Ascending aorta (tissue), 2 donors: ENCODE measurements at regions not wholly inside any gene's neighbourhood (a gene's known extent, or its start where the extent isn't known, plus 50 kb on each side); places are given as distances from the start of the nearest gene placed in this dataset.

Experiments
- DNase-seq, 2 donors: peaks; one replicate each; pipeline ENCODE4 v3.0.0-alpha.2; 2019; ENCODE audit warnings: low spot score in 2 of 2
- H3K27ac ChIP-seq, 2 donors: fragments of 200-600 bp; sonication (generic); one replicate each; pipeline ENCODE4 v1.5.1; 2016 to 2017; ENCODE audit warnings: mild to moderate bottlenecking in 1 of 2
- H3K27me3 ChIP-seq: fragments of 200-600 bp; sonication (generic); one replicate; pipeline ENCODE4 v1.5.1; 2017
- H3K36me3 ChIP-seq, 2 donors: fragments of 200-600 bp; sonication (generic); one replicate each; pipeline ENCODE4 v1.5.1; 2016
- H3K4me1 ChIP-seq, 2 donors: fragments of 200-600 bp; sonication (generic); one replicate each; pipeline ENCODE4 v1.5.1; 2016 to 2017; ENCODE audit warnings: mild to moderate bottlenecking in 1 of 2
- H3K4me3 ChIP-seq, 2 donors: fragments of 200-600 bp; sonication (generic); one replicate each; pipeline ENCODE4 v1.5.1; 2016 to 2017; ENCODE audit warnings: mild to moderate bottlenecking in 1 of 2
- H3K9me3 ChIP-seq, 2 donors: fragments of 200-600 bp; sonication (generic); one replicate each; pipeline ENCODE4 v1.5.1; 2016
- intact Hi-C: fragments of 100-400 bp; cut with DNase I; formaldehyde crosslinking; loops from one replicate; pipeline ENCODE4 v1.15.1; 2023
- TF ChIP-seq, protein P1 (sequence below), 3 experiments: fragments of 200-600 bp in 2 of 3; fragments of 450-650 bp in 1 of 3; sonication (generic) in 2 of 3; IDR thresholded peaks; one replicate each; pipeline ENCODE4 v1.5.1; 2016 to 2019; ENCODE audit warnings: antibody characterized with exemption in 3 of 3, mild to moderate bottlenecking in 1 of 3, moderate library complexity in 1 of 3

DNA sequence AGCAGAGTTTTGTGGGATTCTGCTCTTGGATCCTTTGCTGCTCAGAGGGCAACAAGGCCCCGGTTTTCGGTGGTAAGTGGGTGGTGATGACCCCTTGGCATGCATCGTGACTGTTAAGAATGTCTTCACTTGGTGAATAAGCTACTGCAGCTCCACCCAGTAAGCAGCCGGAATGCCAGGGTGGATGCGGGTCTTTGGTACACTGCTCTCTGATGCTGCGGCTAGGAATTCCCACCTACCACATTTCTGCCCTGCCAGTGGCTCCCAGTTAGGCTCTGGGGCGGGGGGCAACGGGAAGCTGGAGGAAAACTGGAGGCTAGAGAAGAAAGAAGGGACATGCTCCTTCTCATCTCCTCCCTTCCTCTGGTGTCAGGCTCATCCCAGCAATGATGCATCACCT lies 180.4 kb upstream of the GALNT2 start:
- H3K27ac ChIP-seq = no peak overlapping the region
- TF ChIP-seq, protein P1, sequence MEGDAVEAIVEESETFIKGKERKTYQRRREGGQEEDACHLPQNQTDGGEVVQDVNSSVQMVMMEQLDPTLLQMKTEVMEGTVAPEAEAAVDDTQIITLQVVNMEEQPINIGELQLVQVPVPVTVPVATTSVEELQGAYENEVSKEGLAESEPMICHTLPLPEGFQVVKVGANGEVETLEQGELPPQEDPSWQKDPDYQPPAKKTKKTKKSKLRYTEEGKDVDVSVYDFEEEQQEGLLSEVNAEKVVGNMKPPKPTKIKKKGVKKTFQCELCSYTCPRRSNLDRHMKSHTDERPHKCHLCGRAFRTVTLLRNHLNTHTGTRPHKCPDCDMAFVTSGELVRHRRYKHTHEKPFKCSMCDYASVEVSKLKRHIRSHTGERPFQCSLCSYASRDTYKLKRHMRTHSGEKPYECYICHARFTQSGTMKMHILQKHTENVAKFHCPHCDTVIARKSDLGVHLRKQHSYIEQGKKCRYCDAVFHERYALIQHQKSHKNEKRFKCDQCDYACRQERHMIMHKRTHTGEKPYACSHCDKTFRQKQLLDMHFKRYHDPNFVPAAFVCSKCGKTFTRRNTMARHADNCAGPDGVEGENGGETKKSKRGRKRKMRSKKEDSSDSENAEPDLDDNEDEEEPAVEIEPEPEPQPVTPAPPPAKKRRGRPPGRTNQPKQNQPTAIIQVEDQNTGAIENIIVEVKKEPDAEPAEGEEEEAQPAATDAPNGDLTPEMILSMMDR (IDR thresholded peaks at IDR 0.05) = no peak
- H3K4me3 ChIP-seq = no peak overlapping the region
- H3K36me3 ChIP-seq = no peaks in the 10 kb centered on the region
- H3K9me3 ChIP-seq = no peaks in the 10 kb centered on the region
- H3K27me3 ChIP-seq = no peaks in the 10 kb centered on the region
- DNase-seq = no peak
- H3K4me1 ChIP-seq = no peaks in the 10 kb centered on the region
- intact Hi-C loops = no loop called here

DNA sequence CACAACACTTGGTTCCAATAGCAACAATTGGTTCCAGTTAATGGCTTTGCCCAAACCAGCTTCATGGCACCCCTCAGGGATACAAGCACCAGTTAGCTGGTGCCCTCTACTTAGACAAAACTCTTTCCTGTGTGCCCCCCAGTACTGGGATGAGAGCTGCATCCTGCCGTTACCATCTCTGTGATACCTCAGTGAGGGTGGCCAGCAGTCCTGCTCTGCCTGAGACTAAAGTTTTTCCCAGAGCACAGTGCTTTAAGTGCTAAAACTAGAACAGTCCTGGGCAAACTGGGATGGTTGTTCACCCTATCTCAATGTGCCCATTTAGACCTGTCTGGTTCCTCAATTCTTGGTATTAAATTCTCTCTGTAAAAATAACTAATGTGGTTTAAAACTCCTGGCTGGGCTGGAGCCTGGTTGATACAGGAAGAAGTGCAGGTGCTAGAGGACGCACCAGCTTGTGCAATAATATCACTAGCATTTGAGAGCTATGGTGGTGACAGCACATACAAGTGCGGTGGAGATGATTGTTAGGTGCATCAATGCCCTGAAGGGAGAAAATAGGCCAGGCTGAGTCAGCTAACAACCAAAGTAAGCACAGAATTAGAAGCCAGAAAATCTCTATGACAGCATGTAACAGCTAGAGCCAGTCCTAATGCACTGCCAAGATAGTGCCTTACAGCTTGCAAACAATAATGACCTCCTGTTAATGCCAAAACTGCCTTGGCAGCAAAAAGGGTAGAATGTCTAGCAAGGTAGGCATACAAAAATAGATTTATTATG lies 179.8 kb upstream of the GALNT2 start:
- Histone ChIP-seq H3K36me3 (no peaks in the 10 kb centered on the region), H3K27ac (no peak overlapping the region), H3K27me3 (no peaks in the 10 kb centered on the region), H3K4me1 (no peaks in the 10 kb centered on the region), H3K9me3 (no peaks in the 10 kb centered on the region), H3K4me3 (no peak overlapping the region)
- intact Hi-C loops = no loop called here
- peak in 1 of 2 donors; percentile 61 for DNase-seq
- TF ChIP-seq, protein P1 (IDR thresholded peaks at IDR 0.05) = no peak

DNA sequence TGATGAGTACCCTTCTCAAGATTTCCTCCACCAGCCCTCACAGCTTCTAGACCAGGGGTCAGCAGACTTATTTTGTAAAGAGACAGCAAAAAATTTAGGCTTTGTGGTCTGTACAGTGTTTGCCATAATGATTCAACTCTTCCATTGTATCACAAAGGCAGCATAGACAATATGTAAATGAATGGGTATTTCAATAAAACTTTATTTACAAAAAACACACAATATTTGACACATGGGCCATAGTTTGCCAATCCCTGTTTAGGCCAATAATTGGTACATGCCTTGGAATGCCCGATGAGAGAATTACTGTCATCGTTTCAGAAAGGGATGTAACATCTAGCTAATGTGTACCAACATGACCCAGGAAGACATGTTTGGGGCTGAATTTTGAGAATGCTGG lies 178.9 kb upstream of the GALNT2 start:
- H3K27ac ChIP-seq = peak overlapping the region in 1 of 2 donors; percentile 15
- intact Hi-C loops = no loop called here
- no peaks in the 10 kb centered on the region for H3K9me3 ChIP-seq
- DNase-seq = no peak
- no peaks in the 10 kb centered on the region for H3K36me3 ChIP-seq
- TF ChIP-seq, protein P1 (IDR thresholded peaks at IDR 0.05) = no peak
- H3K4me3 ChIP-seq = no peak overlapping the region
- no peaks in the 10 kb centered on the region for H3K4me1 ChIP-seq
- no peaks in the 10 kb centered on the region for H3K27me3 ChIP-seq

DNA sequence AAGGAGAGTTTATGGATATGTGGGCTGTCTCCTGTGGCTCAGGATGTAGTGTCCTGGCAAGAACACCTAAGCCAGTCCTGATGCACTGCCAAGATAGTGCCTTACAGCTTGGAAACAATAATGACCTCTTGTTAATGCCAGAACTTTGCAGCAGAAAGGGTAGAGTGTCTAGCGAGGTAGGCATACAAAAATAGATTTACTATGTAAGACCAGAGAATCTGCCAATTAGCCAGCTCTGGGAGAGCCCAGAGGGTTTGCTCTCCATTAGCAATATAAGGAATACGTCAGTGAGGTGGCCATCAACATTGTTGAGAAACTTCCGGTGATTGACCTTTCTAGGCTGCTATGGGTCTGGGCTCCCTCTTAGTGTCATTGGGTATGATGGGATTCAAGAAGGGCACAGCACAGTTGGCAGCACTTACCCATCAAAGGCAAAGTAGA lies 178.5 kb upstream of the GALNT2 start:
- Histone ChIP-seq H3K4me1 (no peaks in the 10 kb centered on the region), H3K36me3 (no peaks in the 10 kb centered on the region), H3K27me3 (no peaks in the 10 kb centered on the region), H3K27ac (peak overlapping the region in 1 of 2 donors; percentile 0), H3K4me3 (no peak overlapping the region), H3K9me3 (no peaks in the 10 kb centered on the region)
- TF ChIP-seq, protein P1 (IDR thresholded peaks at IDR 0.05) = no peak
- intact Hi-C loops = no loop called here
- DNase-seq = peak in 1 of 2 donors; percentile 52

DNA sequence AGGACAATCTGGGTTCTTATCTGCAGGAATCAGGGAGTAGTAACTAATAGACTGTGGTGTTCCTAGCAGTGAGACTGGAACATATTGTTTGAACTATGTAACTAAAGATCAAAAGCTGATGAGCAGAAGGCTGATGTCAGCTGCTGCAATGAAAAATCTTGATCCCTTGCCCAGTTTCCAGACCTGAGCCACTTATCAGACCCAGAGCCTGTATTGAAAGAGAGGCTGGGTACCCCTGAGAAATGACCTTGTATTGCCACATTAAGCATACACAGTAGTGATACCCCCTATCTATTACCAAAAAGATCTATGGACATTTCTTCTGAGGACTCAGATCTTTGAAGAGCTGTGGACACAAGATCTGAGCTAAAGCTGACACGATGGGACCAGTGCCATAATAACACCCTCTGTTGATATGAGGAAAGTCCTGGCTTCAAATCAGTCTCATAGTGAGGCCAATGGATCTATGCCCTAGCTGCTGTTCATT lies 178.0 kb upstream of the GALNT2 start:
- H3K4me3 ChIP-seq = no peak overlapping the region
- no peaks in the 10 kb centered on the region for H3K27me3 ChIP-seq
- DNase-seq = peak in 1 of 2 donors; percentile 22
- H3K27ac ChIP-seq = peak overlapping the region in 1 of 2 donors; percentile 0
- TF ChIP-seq, protein P1 (IDR thresholded peaks at IDR 0.05) = no peak
- intact Hi-C loops = no loop called here
- no peaks in the 10 kb centered on the region for H3K9me3 ChIP-seq
- H3K36me3 ChIP-seq = no peaks in the 10 kb centered on the region
- no peaks in the 10 kb centered on the region for H3K4me1 ChIP-seq
